GM06990 (cell line): ENCODE measurements at regions not wholly inside any gene's neighbourhood (a gene's known extent, or its start where the extent isn't known, plus 50 kb on each side); places are given as distances from the start of the nearest gene placed in this dataset.

Experiments
- DNase-seq: peaks from one replicate; pipeline ENCODE4 v3.0.0-alpha.2; 2011; ENCODE audit not compliant: insufficient read length; ENCODE audit errors: extremely low read depth
- H3K27me3 ChIP-seq: replicated peaks from 2 replicates; pipeline ENCODE4 v1.6.0; 2011; ENCODE audit warnings: low read length; ENCODE audit not compliant: control insufficient read depth, insufficient read depth
- H3K36me3 ChIP-seq: 2 replicates; pipeline ENCODE4 v1.5.1; 2011; ENCODE audit warnings: low read length; ENCODE audit not compliant: control insufficient read depth, insufficient read depth
- H3K4me3 ChIP-seq: replicated peaks from 2 replicates; pipeline ENCODE4 v1.5.1; 2011; ENCODE audit warnings: low read depth, mild to moderate bottlenecking, control low read depth, low read length
- TF ChIP-seq, protein P1 (sequence below): IDR thresholded peaks from 2 replicates; pipeline ENCODE4 v1.5.1; 2011; ENCODE audit warnings: low read length, control low read depth, mild to moderate bottlenecking, inconsistent platforms; ENCODE audit not compliant: insufficient read depth, poor library complexity, severe bottlenecking

DNA sequence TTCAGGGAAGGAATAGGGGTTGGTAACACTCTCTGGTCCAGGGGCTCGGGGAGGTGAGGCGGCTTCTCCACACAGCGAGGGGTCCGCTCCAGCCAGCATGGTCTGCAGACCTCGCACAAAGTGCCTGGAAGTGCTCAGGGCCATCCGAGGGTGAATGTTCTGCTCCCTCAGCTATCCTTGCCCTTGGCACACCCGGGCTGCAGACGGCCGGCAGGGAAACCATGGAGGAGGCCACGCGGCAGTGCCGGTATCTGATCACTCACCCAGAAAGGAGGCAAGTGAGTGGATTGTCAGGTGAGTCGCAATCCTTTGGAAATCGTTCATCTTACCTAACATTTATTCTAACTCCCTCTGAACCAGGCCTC is 62.0 kb downstream of the DLL1 start:
- no peak for DNase-seq
- no peaks in the 10 kb centered on the region for H3K36me3 ChIP-seq
- TF ChIP-seq, protein P1, sequence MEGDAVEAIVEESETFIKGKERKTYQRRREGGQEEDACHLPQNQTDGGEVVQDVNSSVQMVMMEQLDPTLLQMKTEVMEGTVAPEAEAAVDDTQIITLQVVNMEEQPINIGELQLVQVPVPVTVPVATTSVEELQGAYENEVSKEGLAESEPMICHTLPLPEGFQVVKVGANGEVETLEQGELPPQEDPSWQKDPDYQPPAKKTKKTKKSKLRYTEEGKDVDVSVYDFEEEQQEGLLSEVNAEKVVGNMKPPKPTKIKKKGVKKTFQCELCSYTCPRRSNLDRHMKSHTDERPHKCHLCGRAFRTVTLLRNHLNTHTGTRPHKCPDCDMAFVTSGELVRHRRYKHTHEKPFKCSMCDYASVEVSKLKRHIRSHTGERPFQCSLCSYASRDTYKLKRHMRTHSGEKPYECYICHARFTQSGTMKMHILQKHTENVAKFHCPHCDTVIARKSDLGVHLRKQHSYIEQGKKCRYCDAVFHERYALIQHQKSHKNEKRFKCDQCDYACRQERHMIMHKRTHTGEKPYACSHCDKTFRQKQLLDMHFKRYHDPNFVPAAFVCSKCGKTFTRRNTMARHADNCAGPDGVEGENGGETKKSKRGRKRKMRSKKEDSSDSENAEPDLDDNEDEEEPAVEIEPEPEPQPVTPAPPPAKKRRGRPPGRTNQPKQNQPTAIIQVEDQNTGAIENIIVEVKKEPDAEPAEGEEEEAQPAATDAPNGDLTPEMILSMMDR, result no peak
- no peak overlapping the region for H3K4me3 ChIP-seq
- H3K27me3 ChIP-seq, result no peaks in the 10 kb centered on the region

DNA sequence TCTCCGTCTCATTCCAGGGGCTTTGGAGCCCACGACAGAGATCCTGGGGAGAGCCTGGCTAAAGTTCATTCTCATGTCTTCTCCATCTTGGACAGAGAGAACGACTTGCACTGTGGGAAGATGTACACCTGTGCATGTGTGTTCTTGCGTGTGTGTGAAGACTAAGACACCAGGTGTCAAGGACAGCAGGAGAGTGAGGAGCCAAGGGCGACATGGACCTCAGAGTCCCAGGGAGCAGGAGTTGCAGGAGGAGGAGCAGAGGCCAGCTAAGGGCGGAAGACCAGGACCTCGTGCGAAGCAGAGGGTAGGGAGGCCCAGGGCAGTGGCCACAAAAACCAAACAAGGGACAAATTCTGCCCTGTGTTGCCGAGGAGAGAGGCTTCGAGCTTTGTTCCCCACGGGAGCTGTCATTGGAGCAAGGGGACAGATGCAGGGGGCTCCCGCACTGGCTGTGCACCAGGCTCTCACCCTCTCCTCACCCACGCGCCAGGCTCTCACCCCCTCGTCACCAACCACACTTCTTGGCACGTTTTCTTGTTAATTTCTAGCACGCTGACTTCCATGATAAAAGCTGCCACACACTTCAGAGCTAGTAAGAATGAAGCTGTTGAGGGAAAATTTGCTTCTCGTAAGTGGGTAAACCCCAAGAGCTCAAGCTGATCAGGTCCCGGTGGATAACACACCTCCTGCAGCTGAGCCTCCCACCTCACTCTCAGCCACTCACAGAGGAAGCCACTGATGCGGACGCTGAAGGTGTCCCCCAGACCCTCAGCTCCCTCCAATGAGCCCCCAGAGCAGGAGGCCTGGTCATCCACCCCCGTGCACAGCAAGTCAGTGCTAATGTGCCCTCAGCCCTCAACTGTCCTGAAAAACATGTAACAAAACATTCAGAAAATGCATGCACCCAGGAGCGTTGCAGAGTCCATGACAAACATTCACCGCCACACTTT is 62.6 kb downstream of the DLL1 start:
- Histone ChIP-seq H3K36me3 (no peaks in the 10 kb centered on the region), H3K27me3 (no peaks in the 10 kb centered on the region), H3K4me3 (no peak overlapping the region)
- TF ChIP-seq, protein P1, result no peak
- DNase-seq, result no peak

DNA sequence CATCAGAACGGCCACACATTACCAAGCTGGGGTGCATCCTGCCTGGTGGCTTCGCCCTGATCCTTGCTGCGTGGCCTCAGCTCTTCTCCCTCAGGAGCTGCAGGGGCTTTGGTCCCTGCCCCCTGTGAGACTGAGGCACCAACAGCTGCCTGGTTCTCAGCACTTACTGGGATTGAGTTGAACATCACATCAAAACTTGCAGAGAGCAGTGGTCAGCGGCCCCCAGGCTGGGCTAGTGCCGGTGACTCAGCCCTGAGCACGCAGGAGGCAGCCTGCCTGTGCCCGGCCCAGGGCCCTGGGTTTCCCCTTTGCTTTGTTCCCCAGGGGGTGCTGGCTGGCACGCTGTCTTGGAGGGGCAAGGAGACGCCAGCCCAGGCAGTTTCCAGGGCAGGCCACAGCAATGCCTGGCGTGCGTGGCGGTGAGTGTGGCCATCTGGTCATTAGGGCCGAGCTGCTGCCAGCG is 63.3 kb downstream of the DLL1 start:
- Histone ChIP-seq H3K4me3 (no peak overlapping the region), H3K27me3 (no peaks in the 10 kb centered on the region), H3K36me3 (no peaks in the 10 kb centered on the region)
- TF ChIP-seq, protein P1, result no peak
- DNase-seq, result no peak

DNA sequence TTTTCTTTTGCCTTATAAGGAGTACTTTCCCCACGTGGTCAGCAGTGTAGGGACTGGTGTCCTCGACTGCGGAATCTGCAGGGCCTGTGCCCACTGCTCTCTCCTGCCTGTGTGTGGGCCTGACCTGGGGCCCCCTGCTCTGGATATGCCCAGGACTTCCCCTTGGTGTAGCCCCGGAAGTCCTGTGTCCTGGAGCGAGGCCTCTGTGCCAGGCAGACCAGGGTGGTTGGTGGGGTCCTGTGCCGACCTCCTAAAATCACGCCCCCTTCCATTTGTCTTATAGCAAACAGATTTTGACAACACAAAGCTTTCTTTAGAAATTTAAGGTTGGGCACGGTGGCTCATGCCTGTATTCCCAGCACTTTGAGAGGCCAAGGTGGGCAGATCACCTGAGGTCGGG is 64.2 kb downstream of the DLL1 start:
- Histone ChIP-seq H3K27me3 (no peaks in the 10 kb centered on the region), H3K4me3 (no peak overlapping the region), H3K36me3 (no peaks in the 10 kb centered on the region)
- TF ChIP-seq, protein P1, result no peak
- DNase-seq, result no peak

DNA sequence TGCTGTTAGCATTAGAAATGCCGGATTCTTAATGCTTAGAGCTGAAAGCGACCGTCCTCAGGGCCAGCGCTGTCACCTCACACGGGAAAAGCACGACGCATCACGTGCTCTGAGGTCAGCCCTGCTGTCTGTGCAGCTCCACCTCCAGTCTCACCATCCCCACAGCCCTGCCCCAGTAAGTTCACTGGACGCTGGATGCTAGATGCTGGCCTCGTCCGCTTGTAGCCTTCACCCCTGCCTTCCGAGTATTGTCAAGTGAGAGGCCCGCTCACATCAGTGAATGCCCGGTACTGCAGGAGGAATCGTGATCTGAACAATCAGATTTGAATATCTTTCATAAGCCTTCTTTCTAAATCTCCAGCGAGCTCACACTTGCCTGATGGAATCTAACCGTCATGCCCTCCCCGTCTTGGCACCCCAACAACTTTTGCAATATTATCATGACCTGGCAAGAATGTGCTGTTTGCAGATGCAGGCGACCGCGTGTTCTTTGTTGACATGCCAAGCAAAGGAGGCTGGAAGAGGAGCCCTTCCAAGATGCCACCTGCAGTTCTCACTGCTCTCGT is 64.9 kb downstream of the DLL1 start:
- TF ChIP-seq, protein P1, result no peak

More for the DNA sequence above, 64.9 kb downstream of the DLL1 start:
- DNase-seq, result no peak
- H3K36me3 ChIP-seq, result no peaks in the 10 kb centered on the region
- H3K27me3 ChIP-seq, result no peaks in the 10 kb centered on the region
- no peak overlapping the region for H3K4me3 ChIP-seq
